Peyer's patch (tissue), 4 donors: ENCODE measurements at regions not wholly inside any gene's neighbourhood (a gene's known extent, or its start where the extent isn't known, plus 50 kb on each side); places are given as distances from the start of the nearest gene placed in this dataset.

Experiments used
- CTCF ChIP-seq, 6 experiments: fragments of 450-650 bp in 4 of 6; fragments of 200-600 bp in 2 of 6; sonication (generic) in 1 of 6; IDR thresholded peaks; one replicate each; pipeline ENCODE4 v1.5.1; 2017 to 2019; ENCODE audit warnings: antibody characterized with exemption in 6 of 6, mild to moderate bottlenecking in 3 of 6, moderate library complexity in 1 of 6
- POLR2A ChIP-seq, 2 donors: fragments of 450-650 bp; IDR thresholded peaks; one replicate each; pipeline ENCODE4 v1.5.1; 2017; ENCODE audit warnings: antibody characterized with exemption in 2 of 2, mild to moderate bottlenecking in 2 of 2, moderate library complexity in 2 of 2

GRCh38 chr4:121451310-121451709 lies 70.5 kb upstream of the QRFPR start:
- TF ChIP-seq CTCF (IDR thresholded peaks at IDR 0.05) (no peak), POLR2A (IDR thresholded peaks at IDR 0.05) (no peak)
